ENCODE measurements at regions not wholly inside any gene's neighbourhood (a gene's known extent, or its start where the extent isn't known, plus 50 kb on each side); places are given as distances from the start of the nearest gene placed in this dataset.

DNA sequence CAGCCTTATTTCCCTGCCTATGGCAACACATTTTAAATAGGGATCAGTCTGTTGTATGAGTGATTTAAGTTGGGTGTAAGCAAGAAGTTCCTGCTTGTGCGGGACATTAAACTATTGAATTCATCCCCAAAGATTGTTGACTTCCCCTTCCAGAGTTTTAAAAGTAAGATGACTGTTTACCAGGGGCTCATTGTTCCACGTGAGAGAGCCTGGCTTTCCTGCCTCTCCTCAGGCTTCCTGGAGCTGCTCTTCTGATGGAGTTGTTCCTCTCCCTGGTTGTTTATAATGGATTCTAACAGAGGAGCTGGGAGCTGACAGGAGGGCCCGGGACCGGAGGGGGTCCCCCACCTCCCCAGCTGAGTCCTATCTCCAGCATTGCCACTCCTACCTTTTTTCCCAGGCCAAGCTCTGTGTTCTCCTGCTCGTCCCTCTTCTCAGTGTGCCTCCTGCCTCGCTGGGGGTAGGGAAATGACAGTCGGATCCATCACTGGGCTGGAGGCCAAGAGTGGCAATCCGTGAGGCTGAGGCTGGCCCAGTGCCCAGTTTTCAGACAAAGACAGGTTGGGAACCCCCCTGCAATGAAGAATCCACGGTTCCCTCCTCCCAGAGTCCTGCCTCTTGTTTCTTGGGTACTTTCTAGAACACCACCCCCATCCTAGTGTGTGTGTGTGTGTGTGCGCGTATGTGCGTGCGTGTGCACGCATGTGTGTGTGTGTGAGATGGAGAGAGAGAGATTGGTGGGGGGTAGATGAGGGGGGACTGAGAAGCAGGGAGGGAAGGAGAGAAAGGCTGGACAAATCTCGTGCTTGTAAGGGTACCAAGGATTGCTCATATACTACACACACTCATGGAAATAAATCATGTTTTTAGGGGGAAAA, 123.7 kb upstream of the NFIB start:
- no peak overlapping the region for H3K4me3 ChIP-seq (ENCODE audit: control insufficient read depth, low read depth, low read length)
- DNase-seq (ENCODE audit: low read depth) = no peak

DNA sequence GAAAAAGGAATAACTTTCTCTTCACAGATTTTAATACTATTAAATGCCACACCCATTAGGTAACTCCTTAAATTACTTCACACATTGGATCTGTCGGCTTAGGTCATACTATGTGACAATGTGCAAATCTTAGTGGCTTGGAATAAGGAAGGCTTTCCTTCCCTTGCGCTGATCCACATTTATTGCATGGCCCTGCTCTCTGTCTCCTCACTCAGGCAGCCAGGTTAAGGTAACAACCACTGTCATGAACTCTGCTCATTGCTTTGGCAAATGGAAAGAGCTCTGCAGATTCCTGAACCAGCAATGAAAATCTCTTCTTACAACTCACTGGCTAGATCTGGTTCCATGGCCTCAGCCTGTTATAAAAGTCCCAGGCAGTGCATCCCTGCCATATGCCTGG, 121.9 kb upstream of the NFIB start:
- TF ChIP-seq, protein P1, sequence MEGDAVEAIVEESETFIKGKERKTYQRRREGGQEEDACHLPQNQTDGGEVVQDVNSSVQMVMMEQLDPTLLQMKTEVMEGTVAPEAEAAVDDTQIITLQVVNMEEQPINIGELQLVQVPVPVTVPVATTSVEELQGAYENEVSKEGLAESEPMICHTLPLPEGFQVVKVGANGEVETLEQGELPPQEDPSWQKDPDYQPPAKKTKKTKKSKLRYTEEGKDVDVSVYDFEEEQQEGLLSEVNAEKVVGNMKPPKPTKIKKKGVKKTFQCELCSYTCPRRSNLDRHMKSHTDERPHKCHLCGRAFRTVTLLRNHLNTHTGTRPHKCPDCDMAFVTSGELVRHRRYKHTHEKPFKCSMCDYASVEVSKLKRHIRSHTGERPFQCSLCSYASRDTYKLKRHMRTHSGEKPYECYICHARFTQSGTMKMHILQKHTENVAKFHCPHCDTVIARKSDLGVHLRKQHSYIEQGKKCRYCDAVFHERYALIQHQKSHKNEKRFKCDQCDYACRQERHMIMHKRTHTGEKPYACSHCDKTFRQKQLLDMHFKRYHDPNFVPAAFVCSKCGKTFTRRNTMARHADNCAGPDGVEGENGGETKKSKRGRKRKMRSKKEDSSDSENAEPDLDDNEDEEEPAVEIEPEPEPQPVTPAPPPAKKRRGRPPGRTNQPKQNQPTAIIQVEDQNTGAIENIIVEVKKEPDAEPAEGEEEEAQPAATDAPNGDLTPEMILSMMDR (conservative IDR thresholded peaks at IDR 0.05; ENCODE audit: control insufficient read depth, insufficient read depth, low read depth, low read length) = no peak
- no peak overlapping the region for H3K4me3 ChIP-seq (ENCODE audit: control insufficient read depth, low read depth, low read length)
- no peak for DNase-seq (ENCODE audit: low read depth)

More for the DNA sequence above, 123.7 kb upstream of the NFIB start:
- TF ChIP-seq, protein P1 (conservative IDR thresholded peaks at IDR 0.05; ENCODE audit: control insufficient read depth, insufficient read depth, low read depth, low read length) = no peak

DNA sequence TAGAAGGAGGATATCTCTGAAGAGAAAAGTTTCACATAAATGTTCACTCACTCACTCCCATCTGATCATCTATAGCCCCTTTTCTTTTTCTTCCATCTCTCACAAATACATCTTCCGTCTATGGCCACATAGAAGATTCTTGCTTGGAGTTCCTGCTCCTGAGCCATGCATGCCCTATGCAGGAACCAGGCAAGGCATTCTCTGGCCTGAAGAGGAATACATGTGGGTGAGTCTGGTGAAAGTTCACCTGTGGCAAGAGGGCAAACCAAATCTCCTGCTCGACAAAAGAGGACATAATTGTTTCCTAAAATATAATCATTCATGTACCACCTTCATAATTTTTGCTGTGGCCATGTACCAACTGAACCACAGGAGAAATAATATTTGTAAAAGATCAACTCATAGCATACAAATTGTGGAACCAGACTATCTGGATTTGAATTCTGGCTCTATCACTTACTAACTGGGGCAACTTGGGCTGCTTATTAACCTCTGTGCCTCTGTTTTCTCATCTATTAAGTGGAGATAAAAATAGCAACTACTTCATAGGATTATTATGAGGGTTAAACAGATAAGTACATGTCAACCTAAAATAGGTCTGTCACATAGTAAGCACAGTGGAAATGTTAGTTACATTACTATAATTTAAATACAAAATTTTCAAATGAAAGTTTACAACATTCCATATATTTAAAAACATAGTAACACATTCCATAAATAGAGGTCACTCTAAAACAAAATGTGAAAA, 121.2 kb upstream of the NFIB start:
- TF ChIP-seq, protein P1 (conservative IDR thresholded peaks at IDR 0.05; ENCODE audit: control insufficient read depth, insufficient read depth, low read depth, low read length) = no peak
- H3K4me3 ChIP-seq (ENCODE audit: control insufficient read depth, low read depth, low read length) = no peak overlapping the region
- DNase-seq (ENCODE audit: low read depth) = no peak

DNA sequence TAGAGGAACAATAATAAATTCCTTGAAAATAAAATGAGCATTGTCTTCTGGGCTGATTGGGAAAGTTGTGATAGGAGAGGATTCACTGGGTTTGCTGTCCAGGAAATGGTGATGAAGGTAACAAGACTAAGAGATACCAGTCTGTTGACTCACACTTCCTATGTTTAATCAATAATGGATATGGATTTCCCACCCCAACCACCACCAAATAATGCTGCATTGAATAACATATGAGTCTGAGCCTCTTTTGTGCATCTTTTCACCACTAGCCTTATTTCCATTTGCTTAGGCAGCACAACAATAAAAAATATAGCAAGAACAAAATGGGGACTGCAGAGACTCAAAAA, 120.2 kb upstream of the NFIB start:
- TF ChIP-seq, protein P1 (conservative IDR thresholded peaks at IDR 0.05; ENCODE audit: control insufficient read depth, insufficient read depth, low read depth, low read length) = no peak
- DNase-seq (ENCODE audit: low read depth) = no peak
- no peak overlapping the region for H3K4me3 ChIP-seq (ENCODE audit: control insufficient read depth, low read depth, low read length)

DNA sequence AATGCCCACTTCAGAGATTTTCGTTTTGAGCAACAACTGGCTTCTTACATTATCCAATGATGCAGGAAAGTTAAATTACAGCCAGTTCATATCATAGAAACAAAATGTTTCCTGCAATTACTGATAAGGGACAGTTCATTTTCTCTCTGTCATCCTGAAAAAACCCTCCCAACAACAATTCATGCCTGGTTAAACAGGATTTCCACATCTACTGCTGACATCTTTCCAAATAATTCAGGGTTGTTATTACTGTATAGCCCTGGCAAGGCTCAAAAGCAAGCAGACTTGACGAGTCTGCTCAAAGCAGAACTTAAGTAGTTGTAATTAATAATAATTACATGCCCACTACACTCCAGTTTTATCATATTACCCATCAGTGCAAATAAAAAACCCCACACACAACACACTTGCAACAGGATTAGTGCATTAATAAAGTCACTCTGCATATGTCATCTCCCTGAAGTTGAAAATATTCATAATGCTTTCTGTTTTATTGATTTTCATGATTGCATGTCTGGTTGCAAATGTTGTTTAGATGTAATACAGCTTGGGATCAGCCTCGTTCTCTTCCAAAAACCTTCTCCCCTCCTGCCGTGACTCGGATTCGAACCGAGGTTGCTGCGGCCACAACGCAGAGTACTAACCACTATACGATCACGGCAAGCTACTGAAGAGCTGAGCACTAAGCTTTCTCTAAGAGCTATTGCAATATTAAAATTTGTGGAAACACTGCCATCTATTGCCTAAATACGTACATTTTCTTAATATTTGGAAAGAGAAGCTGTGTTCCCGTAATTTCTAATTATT, 119.6 kb upstream of the NFIB start:
- H3K4me3 ChIP-seq (ENCODE audit: control insufficient read depth, low read depth, low read length) = no peak overlapping the region
- peak; percentile 80 for DNase-seq (ENCODE audit: low read depth)
- TF ChIP-seq, protein P1 (conservative IDR thresholded peaks at IDR 0.05; ENCODE audit: control insufficient read depth, insufficient read depth, low read depth, low read length) = peak; percentile 43

DNA sequence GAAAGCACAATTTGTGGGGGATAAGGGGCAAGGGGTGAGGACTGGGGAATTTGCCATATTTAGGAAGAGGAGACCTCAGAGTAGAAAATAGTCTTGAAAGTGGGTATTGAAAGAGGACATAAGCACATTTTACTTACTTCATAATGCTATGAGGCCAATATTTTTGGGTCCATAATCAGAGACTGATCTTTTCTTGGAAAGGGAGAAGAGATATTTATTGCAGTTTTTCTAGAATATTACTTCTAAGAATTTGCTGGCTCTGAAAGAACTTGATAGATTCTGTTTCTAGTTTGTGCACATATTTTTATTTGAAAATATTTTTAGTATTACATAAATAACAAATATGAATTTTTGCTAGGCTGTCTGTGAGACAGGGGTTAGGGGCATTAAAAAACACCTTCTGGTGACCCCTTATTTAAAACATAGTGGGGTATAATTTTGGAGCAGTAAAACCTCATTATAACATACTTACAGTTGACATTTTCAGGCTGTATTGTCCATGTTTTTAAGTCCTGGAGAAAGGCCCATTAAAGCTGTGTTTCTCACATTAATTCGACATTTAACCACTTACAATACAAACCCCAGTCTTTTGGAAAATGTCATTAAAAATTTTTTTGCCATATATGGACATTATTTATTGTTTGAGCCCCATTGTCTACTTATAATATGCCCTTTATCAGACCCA, 118.9 kb upstream of the NFIB start:
- TF ChIP-seq, protein P1 (conservative IDR thresholded peaks at IDR 0.05; ENCODE audit: control insufficient read depth, insufficient read depth, low read depth, low read length) = no peak
- no peak for DNase-seq (ENCODE audit: low read depth)
- H3K4me3 ChIP-seq (ENCODE audit: control insufficient read depth, low read depth, low read length) = no peak overlapping the region
